22Rv1 (cell line): ENCODE measurements at regions not wholly inside any gene's neighbourhood (a gene's known extent, or its start where the extent isn't known, plus 50 kb on each side); places are given as distances from the start of the nearest gene placed in this dataset.

Experiments
- H3K27ac ChIP-seq: fragments of 450-650 bp; 2 replicates; pipeline ENCODE4 v1.5.1; 2017
- CTCF ChIP-seq: fragments of 450-650 bp; IDR thresholded peaks from 2 replicates; pipeline ENCODE4 v1.5.1; 2017; ENCODE audit warnings: mild to moderate bottlenecking
- ZFX ChIP-seq: fragments of 450-650 bp; IDR thresholded peaks from 2 replicates; pipeline ENCODE4 v1.6.1; 2017; ENCODE audit warnings: antibody characterized with exemption, borderline replicate concordance

GRCh38 chr10:35700487-35700882 lies 58.4 kb upstream of the FZD8 start:
- no peak overlapping the region for H3K27ac ChIP-seq
- no peak for TF ChIP-seq CTCF
- no peak for TF ChIP-seq ZFX

- no peak overlapping the region for H3K27ac ChIP-seq
- TF ChIP-seq CTCF = no peak
- no peak for TF ChIP-seq ZFX
Observed at GRCh38 chr10:35699848-35700486, 57.9 kb upstream of the FZD8 start.

DNA sequence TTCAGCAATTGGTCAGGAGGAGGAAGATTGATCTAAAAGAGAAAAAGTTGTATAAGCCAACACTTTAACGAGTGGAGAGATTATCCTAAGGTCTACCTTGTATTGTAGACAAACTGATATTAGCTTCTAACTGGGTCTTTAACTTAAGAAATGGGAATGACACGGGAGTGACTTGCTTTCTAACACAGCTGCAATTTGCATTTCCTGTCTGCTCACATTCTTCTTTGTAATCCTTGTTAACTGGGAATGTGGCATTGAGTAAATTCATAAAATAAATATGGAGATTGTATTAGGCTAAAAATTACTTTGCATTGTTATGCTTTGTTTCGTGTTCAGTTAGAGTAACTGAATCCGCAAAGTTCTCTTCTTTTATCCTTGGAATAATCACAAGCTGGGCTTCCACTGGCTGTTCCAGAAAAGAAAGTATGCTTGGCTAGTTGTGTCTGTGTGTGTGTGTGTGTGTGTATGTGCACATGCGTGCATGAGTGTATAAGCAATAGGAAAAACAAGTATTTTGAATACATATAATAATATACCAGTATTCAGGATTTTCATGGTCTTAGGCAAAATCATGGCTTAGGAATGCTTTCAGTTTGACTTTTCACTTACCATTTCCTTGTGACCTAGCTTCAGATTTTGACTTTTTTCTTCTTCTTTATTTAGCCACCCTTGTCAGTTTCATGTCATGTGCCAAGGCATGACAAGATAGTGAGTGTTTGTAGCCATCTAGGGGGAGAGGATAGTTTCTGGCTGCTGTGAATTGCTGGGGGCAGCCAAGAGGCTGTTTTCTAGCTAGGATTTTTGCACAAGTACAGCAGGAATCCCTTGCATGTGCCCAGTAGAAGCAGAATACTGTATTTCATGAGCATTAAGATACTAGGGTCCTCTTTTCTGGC lies 54.5 kb upstream of the FZD8 start:
- no peak for TF ChIP-seq ZFX
- TF ChIP-seq CTCF = no peak
- H3K27ac ChIP-seq = no peak overlapping the region

GRCh38 chr10:35693800-35694199 lies 51.7 kb upstream of the FZD8 start:
- TF ChIP-seq CTCF (no peak), ZFX (no peak)
- H3K27ac ChIP-seq = no peak overlapping the region
